ENCODE measurements at regions not wholly inside any gene's neighbourhood (a gene's known extent, or its start where the extent isn't known, plus 50 kb on each side); places are given as distances from the start of the nearest gene placed in this dataset.
"Not testable (repeated sequence)": the region's sequence is repeated elsewhere in the genome, so short reads cannot be mapped to it uniquely, and the experiment has no call there.

- DNase-seq = no peak
Measured at GRCh38 chr4:137949746-137950145, 292.4 kb downstream of the SLC7A11 start.

- DNase-seq = no peak
Measured at GRCh38 chr4:137946453-137947174, 295.5 kb downstream of the SLC7A11 start.

GRCh38 chr4:137942815-137943214, 299.3 kb downstream of the SLC7A11 start:
- DNase-seq = not testable (repeated sequence)

- not testable (repeated sequence) for DNase-seq
Measured at GRCh38 chr4:137942015-137942515, 300.1 kb downstream of the SLC7A11 start.

GRCh38 chr4:137934911-137935310, 307.2 kb downstream of the SLC7A11 start:
- DNase-seq = no peak

- DNase-seq = no peak
Measured at GRCh38 chr4:137934046-137934445, 308.1 kb downstream of the SLC7A11 start.

- no peak for DNase-seq
Measured at GRCh38 chr4:137927972-137928371, 314.2 kb downstream of the SLC7A11 start.

- DNase-seq = no peak
Measured at GRCh38 chr4:137923494-137923893, 318.7 kb downstream of the SLC7A11 start.

GRCh38 chr4:137922721-137923120, 319.4 kb downstream of the SLC7A11 start:
- no peak for DNase-seq

- DNase-seq = no peak
Measured at GRCh38 chr4:137909529-137910309, 332.4 kb downstream of the SLC7A11 start.

GRCh38 chr4:137905930-137906329, 336.2 kb downstream of the SLC7A11 start:
- DNase-seq = no peak

- DNase-seq = no peak
Measured at GRCh38 chr4:137901114-137901513, 341.0 kb downstream of the SLC7A11 start.

GRCh38 chr4:137896221-137896737, 345.9 kb downstream of the SLC7A11 start:
- no peak for DNase-seq

- DNase-seq = not testable (repeated sequence)
Measured at GRCh38 chr4:137895515-137895914, 346.6 kb downstream of the SLC7A11 start.

- DNase-seq = no peak
Measured at GRCh38 chr4:137892134-137892533, 350.0 kb downstream of the SLC7A11 start.

- DNase-seq = no peak
Measured at GRCh38 chr4:137890812-137891211, 351.3 kb downstream of the SLC7A11 start.

GRCh38 chr4:137881641-137882040, 349.3 kb upstream of the PCDH18 start:
- DNase-seq = no peak

GRCh38 chr4:137868067-137868466, 335.8 kb upstream of the PCDH18 start:
- not testable (repeated sequence) for DNase-seq

GRCh38 chr4:137866671-137867070, 334.4 kb upstream of the PCDH18 start:
- no peak for DNase-seq

GRCh38 chr4:137861682-137862081, 329.4 kb upstream of the PCDH18 start:
- no peak for DNase-seq

- no peak for DNase-seq
Measured at GRCh38 chr4:137853424-137853823, 321.1 kb upstream of the PCDH18 start.

GRCh38 chr4:137852326-137852725, 320.0 kb upstream of the PCDH18 start:
- no peak for DNase-seq

GRCh38 chr4:137851435-137851834, 319.1 kb upstream of the PCDH18 start:
- DNase-seq = no peak

- not testable (repeated sequence) for DNase-seq
Measured at GRCh38 chr4:137827945-137828344, 295.7 kb upstream of the PCDH18 start.

Measured in CD4-positive, alpha-beta T cell treated with Interleukin-17A for 1 hour (primary cell).